ENCODE measurements at regions not wholly inside any gene's neighbourhood (a gene's known extent, or its start where the extent isn't known, plus 50 kb on each side); places are given as distances from the start of the nearest gene placed in this dataset.

GRCh38 chr1:201767339-201767738 lies 61.6 kb upstream of the IPO9 start:
- Histone ChIP-seq H2AFZ (ENCODE audit: low read length) (no peak overlapping the region), H3K56ac (replicated peaks; ENCODE audit: insufficient read length, low read depth, low read length) (no peak overlapping the region), H3K23ac (ENCODE audit: insufficient read length) (no peak overlapping the region), H4K8ac (ENCODE audit: extremely low read depth, insufficient read depth, low read length) (no peak overlapping the region), H2BK5ac (ENCODE audit: low read depth, low read length) (no peak overlapping the region), H3K4me3 (ENCODE audit: extremely low read depth in 1 of 4, insufficient read depth in 2 of 4, low read depth in 3 of 4, low read length in 4 of 4) (no peak overlapping the region), H3K9ac (replicated peaks in 1 of 4; ENCODE audit: extremely low read depth in 1 of 4, low read depth in 3 of 4, low read length in 3 of 4) (no peak overlapping the region), H3K9me3 (ENCODE audit: insufficient read depth in 2 of 2, low read depth in 1 of 2, low read length in 1 of 2) (peaks cover 6 to 10% of the 10 kb centered on the region in 2 experiments), H3K4me1 (replicated peaks in 1 of 4; ENCODE audit: control insufficient read depth in 3 of 4, insufficient read depth in 4 of 4, low read length in 3 of 4) (peaks cover 0 to 4% (median 0%) of the 10 kb centered on the region in 4 experiments; a peak in 2 of 7 replicates), H3K4me2 (ENCODE audit: insufficient read depth in 1 of 2, low read depth in 2 of 2, low read length in 2 of 2) (no peak overlapping the region), H3K36me3 (ENCODE audit: control insufficient read depth in 2 of 4, insufficient read depth in 4 of 4, low read length in 3 of 4) (no peaks in the 10 kb centered on the region), H3K27me3 (replicated peaks in 1 of 4; ENCODE audit: control insufficient read depth in 3 of 4, extremely low read depth in 1 of 4, insufficient read depth in 3 of 4, low read length in 3 of 4) (no peaks in the 10 kb centered on the region), H3K79me1 (ENCODE audit: low read depth, low read length) (no peaks in the 10 kb centered on the region), H3K4ac (replicated peaks; ENCODE audit: insufficient read length, low read depth, low read length) (no peak overlapping the region), H2BK12ac (ENCODE audit: low read depth, low read length) (no peak overlapping the region), H2BK120ac (replicated peaks; ENCODE audit: low read depth, low read length) (no peak overlapping the region), H2BK20ac (ENCODE audit: low read length) (no peak overlapping the region), H4K91ac (replicated peaks; ENCODE audit: insufficient read length, low read length) (no peak overlapping the region), H3K79me2 (ENCODE audit: control insufficient read depth in 1 of 2, insufficient read depth in 2 of 2, low read length in 2 of 2) (peaks cover 0 to 22% of the 10 kb centered on the region in 2 experiments; a peak in 1 of 4 replicates), H2BK15ac (ENCODE audit: low read length) (no peak overlapping the region), H4K20me1 (replicated peaks in 1 of 2; ENCODE audit: control insufficient read depth in 1 of 2, insufficient read depth in 2 of 2, low read length in 2 of 2) (no peaks in the 10 kb centered on the region), H3K27ac (ENCODE audit: low read depth, low read length) (no peak overlapping the region), H3K14ac (ENCODE audit: insufficient read length) (no peak overlapping the region), H2AK5ac (ENCODE audit: low read depth, low read length) (no peak overlapping the region), H3K18ac (ENCODE audit: extremely low read depth, low read length) (no peak overlapping the region), H4K5ac (ENCODE audit: insufficient read length, low read depth, low read length) (no peak overlapping the region), H3K23me2 (ENCODE audit: low read depth, low read length) (no peaks in the 10 kb centered on the region; the same call in 1 of the 2 replicates)
- DNase-seq (ENCODE audit: low read depth in 1 of 2, low spot score in 2 of 2), result no peak
- 94% methylated on average over 6 of the region's 6 CpGs; no CpG with 5 or more reads in 1 of the 2 experiments for WGBS, 2 experiments (ENCODE audit: extremely low coverage in 1 of 2, insufficient coverage in 1 of 2, insufficient read length in 1 of 2, insufficient replicate concordance in 2 of 2, low coverage in 1 of 2, low lambda C conversion rate in 2 of 2, missing lambda C conversion rate in 1 of 2)
- no peak for FAIRE-seq
- CTCF ChIA-PET (ENCODE audit: partially characterized antibody), result interaction anchor here (0.9 to 2.2 kb wide), 4 partner anchors 11 to 63 kb away, joined by 3 to 6 read pairs (median 4); no protein-coding TSS in a partner anchor
- POLR2A ChIA-PET (ENCODE audit: partially characterized antibody), result no interaction called here
- no peak for TF ChIP-seq EGR1 (IDR thresholded peaks at IDR 0.05; ENCODE audit: borderline replicate concordance, low read depth, low read length)
- TF ChIP-seq GTF2F1 (IDR thresholded peaks at IDR 0.05; ENCODE audit: borderline replicate concordance, low read depth, low read length), result no peak
- no peak for TF ChIP-seq CTCF (IDR thresholded peaks at IDR 0.05; ENCODE audit: control extremely low read depth in 1 of 3, insufficient read depth in 1 of 3, low read depth in 1 of 3, low read length in 3 of 3)
- no peak for TF ChIP-seq SRF (IDR thresholded peaks at IDR 0.05; ENCODE audit: low read depth, low read length)
- no peak for TF ChIP-seq RBBP5 (IDR thresholded peaks at IDR 0.05; ENCODE audit: borderline replicate concordance, low read depth, low read length)
- no peak for TF ChIP-seq ZNF274 (IDR thresholded peaks at IDR 0.05; ENCODE audit: borderline replicate concordance, extremely low read depth, low read length)
- no peak for TF ChIP-seq SUZ12 (IDR thresholded peaks at IDR 0.05; ENCODE audit: low read length)
- TF ChIP-seq TCF12 (IDR thresholded peaks at IDR 0.05; ENCODE audit: low read depth, low read length), result no peak
- TF ChIP-seq MAFK (IDR thresholded peaks at IDR 0.05; ENCODE audit: low read depth, low read length), result no peak
- no peak for TF ChIP-seq BCL11A (IDR thresholded peaks at IDR 0.05; ENCODE audit: low read depth in 2 of 2, low read length in 2 of 2)
- TF ChIP-seq POU5F1 (IDR thresholded peaks at IDR 0.05; ENCODE audit: low read depth, low read length), result no peak
- no peak for TF ChIP-seq TAF1 (IDR thresholded peaks at IDR 0.05; ENCODE audit: low read depth, low read length)
- TF ChIP-seq JUND (IDR thresholded peaks at IDR 0.05; ENCODE audit: low read length), result no peak

All from H1 (cell line).